ENCODE measurements at regions not wholly inside any gene's neighbourhood (a gene's known extent, or its start where the extent isn't known, plus 50 kb on each side); places are given as distances from the start of the nearest gene placed in this dataset.

DNA sequence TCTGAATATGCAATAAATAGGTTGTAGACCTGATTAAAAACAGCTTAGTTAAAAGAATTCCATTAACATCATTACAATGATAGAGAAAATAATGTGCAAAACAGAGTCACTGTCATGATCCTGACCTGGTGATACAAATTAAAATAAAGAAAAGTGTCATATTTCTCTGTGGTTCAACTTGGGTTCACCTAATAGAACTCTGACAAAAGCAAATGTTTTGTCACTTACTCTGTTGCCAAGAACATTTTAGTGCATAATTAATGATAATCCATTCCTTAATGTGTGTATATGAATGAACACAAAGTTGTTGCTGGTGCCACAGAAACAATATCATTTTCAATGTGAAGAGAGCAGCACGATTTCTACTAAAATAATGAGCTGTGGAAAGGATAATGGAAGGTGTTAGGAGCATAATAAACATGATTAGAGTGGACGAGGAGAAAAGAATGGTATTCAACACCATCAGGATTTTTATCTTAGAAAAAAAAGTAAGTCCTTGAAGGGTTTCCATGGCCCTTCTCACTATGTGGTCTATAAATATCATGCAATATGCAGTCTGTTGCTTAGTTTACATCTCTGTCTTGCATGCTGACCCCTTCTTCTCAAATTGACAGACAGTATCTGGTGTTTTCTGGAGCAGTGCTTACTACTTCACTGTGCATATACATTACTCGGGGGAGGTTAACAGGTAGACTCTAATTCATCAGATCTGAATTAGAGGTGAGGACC lies 656.6 kb upstream of the MMS22L start:
- Histone ChIP-seq H3K9me3 (no peaks in the 10 kb centered on the region), H3K4me1 (no peaks in the 10 kb centered on the region), H3K27ac (no peak overlapping the region), H3K27me3 (no peaks in the 10 kb centered on the region), H3K36me3 (no peaks in the 10 kb centered on the region), H3K4me3 (no peak overlapping the region)
- intact Hi-C loops (cut with DNase I) = no loop called here
- DNase-seq (ENCODE audit: low spot score in 2 of 2) = no peak
- TF ChIP-seq, protein P1, sequence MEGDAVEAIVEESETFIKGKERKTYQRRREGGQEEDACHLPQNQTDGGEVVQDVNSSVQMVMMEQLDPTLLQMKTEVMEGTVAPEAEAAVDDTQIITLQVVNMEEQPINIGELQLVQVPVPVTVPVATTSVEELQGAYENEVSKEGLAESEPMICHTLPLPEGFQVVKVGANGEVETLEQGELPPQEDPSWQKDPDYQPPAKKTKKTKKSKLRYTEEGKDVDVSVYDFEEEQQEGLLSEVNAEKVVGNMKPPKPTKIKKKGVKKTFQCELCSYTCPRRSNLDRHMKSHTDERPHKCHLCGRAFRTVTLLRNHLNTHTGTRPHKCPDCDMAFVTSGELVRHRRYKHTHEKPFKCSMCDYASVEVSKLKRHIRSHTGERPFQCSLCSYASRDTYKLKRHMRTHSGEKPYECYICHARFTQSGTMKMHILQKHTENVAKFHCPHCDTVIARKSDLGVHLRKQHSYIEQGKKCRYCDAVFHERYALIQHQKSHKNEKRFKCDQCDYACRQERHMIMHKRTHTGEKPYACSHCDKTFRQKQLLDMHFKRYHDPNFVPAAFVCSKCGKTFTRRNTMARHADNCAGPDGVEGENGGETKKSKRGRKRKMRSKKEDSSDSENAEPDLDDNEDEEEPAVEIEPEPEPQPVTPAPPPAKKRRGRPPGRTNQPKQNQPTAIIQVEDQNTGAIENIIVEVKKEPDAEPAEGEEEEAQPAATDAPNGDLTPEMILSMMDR (IDR thresholded peaks at IDR 0.05) = no peak

DNA sequence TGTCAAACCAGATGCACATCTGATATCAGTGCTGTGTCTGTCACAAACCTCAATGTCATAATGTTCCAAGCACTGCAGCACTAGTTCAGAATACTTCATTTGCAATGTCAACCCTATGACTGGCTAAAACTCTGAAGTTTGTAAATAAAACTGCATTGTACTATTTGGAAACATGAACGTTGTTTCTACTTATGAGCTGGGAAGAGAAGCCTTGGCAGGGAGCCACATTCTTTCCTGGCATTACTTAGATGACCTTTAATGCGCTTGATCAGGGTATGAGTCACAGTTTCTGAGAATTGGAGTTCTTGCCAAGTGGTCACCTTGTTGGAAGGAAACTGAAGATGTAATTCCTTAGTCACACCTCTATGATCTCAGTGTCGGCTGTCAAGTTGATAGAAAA lies 664.8 kb upstream of the MMS22L start:
- no peak overlapping the region for H3K27ac ChIP-seq
- intact Hi-C loops (cut with DNase I) = no loop called here
- DNase-seq (ENCODE audit: low spot score in 2 of 2) = no peak
- no peaks in the 10 kb centered on the region for H3K9me3 ChIP-seq
- no peak overlapping the region for H3K4me3 ChIP-seq
- no peaks in the 10 kb centered on the region for H3K27me3 ChIP-seq
- TF ChIP-seq, protein P1 (IDR thresholded peaks at IDR 0.05) = no peak
- no peaks in the 10 kb centered on the region for H3K4me1 ChIP-seq
- H3K36me3 ChIP-seq = no peaks in the 10 kb centered on the region

DNA sequence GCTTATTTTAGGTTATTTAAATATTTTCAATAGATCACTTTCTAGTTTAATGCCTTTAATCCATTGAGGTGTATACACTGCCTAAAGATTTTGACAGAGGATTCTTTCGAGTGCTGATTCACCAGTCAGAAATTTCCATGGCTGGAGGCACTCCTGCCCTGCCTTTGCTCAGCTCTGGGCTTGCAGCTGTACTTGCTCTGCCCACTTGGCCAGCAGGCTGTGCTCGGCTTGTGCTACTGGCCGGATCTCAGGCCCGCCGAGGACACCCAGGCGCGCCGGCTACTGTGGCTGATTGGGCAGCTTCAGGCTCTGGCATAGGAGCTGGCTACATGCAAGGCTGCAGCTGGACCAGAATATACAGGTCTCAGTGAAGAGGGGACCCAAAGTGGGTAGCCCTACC lies 675.1 kb upstream of the MMS22L start:
- H3K9me3 ChIP-seq = no peaks in the 10 kb centered on the region
- no peak for DNase-seq (ENCODE audit: low spot score in 2 of 2)
- no peaks in the 10 kb centered on the region for H3K4me1 ChIP-seq
- TF ChIP-seq, protein P1 (IDR thresholded peaks at IDR 0.05) = no peak
- no peaks in the 10 kb centered on the region for H3K36me3 ChIP-seq
- H3K27me3 ChIP-seq = no peaks in the 10 kb centered on the region
- intact Hi-C loops (cut with DNase I) = no loop called here
- no peak overlapping the region for H3K27ac ChIP-seq
- no peak overlapping the region for H3K4me3 ChIP-seq

DNA sequence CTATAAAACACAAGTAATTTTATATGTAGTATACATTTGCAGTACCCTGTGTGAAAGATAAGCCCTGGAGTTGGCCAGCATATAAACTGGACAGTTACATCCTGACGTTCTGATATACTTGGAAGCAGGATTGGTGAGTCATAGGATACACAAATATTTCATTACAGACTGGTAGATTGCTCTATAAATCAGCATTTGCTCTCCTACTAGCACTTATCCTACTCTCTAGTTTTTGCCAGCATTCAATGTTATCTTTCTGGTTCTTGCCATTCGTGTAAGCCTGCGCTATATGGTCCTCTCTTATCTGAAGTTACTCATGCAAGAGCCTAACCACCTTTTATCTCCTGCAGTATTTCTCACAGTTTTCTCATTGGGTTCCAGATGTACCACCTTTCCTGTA lies 680.2 kb upstream of the MMS22L start:
- H3K9me3 ChIP-seq = no peaks in the 10 kb centered on the region
- intact Hi-C loops (cut with DNase I) = no loop called here
- H3K36me3 ChIP-seq = no peaks in the 10 kb centered on the region
- H3K4me1 ChIP-seq = no peaks in the 10 kb centered on the region
- TF ChIP-seq, protein P1 (IDR thresholded peaks at IDR 0.05) = no peak
- H3K27me3 ChIP-seq = no peaks in the 10 kb centered on the region
- DNase-seq (ENCODE audit: low spot score in 2 of 2) = no peak
- no peak overlapping the region for H3K27ac ChIP-seq
- H3K4me3 ChIP-seq = no peak overlapping the region

DNA sequence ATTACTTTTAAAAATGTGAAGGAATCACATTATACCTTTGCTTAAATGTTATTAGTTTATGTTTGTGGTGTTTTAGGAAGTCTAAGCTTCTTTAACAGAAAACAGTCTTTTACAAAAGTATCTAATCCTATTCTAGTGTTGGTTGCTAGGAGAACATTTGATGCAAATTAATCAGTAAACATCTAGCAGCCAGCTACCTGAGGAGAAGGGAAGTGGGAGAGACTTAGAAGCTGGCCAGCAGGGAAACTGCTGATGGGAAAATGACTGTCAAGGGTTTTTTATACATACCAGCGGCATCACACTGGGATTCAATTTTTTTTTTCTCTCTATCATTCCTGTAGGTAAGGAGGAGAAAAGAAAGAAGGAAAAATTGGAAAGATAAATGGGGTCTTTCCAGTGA lies 686.0 kb upstream of the MMS22L start:
- no peaks in the 10 kb centered on the region for H3K4me1 ChIP-seq
- H3K9me3 ChIP-seq = no peaks in the 10 kb centered on the region
- H3K4me3 ChIP-seq = no peak overlapping the region
- TF ChIP-seq, protein P1 (IDR thresholded peaks at IDR 0.05) = no peak
- no peak overlapping the region for H3K27ac ChIP-seq
- H3K36me3 ChIP-seq = no peaks in the 10 kb centered on the region
- H3K27me3 ChIP-seq = no peaks in the 10 kb centered on the region
- no peak for DNase-seq (ENCODE audit: low spot score in 2 of 2)
- intact Hi-C loops (cut with DNase I) = no loop called here

DNA sequence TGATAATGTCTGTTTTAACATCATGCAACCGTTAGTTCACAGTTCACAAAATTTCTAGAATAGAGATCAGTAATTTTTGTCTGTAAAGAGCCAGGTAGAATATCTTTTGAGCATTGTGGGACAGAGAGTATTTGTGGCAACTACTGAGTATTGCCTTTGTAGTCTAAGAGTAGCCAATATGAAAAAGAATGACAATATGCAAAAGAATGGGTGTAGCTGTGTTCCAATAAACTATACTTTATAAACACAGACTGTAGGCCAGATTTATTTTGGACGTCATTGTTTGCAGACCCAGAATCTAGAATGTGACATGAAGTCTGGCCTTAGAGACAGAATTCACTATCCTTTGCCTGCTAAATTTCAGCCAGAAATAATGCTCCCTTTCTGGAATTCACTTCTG lies 694.1 kb upstream of the MMS22L start:
- intact Hi-C loops (cut with DNase I) = no loop called here
- no peaks in the 10 kb centered on the region for H3K27me3 ChIP-seq
- no peak for DNase-seq (ENCODE audit: low spot score in 2 of 2)
- no peaks in the 10 kb centered on the region for H3K4me1 ChIP-seq
- no peaks in the 10 kb centered on the region for H3K9me3 ChIP-seq
- H3K4me3 ChIP-seq = no peak overlapping the region
- no peaks in the 10 kb centered on the region for H3K36me3 ChIP-seq
- no peak overlapping the region for H3K27ac ChIP-seq
- TF ChIP-seq, protein P1 (IDR thresholded peaks at IDR 0.05) = no peak
